NOMO-1 treated with DMSO at 0.1 percent for 48 hours (cell line): ENCODE measurements at regions not wholly inside any gene's neighbourhood (a gene's known extent, or its start where the extent isn't known, plus 50 kb on each side); places are given as distances from the start of the nearest gene placed in this dataset.

Experiments used
- DNase-seq: peaks from one replicate; lab custom pipeline; 2025; ENCODE audit not compliant: unreplicated experiment; lab: John Stamatoyannopoulos, UW

DNA sequence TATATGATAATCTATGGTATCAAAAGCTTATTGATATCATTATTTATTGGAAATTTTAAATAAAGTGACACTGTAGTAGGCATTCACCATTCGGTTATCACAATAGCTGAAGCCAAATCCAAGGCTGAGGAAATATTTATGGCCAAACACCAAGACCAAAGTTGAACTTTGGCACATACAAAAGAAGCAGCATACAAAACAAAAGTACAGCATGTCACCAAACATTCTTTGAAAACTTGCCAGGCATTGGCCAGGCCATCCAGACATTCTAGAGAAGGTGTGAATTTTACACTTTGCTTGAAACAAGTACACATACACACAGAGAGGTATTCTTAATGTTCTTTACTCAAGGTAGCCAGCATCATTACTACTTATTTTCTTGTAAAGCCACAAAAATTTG, 544.4 kb upstream of the CXADR start:
- no peak for DNase-seq

DNA sequence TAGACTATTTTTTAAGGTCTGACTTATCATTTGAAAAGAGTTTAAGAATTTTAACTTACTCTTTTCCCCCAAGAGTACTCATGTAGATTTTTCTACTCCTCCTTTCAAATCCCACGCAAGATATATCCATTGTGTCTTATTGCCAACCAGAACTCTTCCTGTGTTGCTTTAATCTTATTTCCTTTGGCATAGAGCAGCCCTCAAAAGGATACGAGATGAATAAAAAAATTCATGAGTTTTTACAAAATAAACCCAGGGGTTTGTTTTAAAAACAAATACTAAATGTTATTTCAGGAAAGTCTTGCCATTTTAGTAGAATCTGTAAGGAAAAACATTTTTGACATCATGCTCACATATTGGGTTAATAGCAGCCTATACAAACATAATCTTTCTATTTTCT, 543.2 kb upstream of the CXADR start:
- no peak for DNase-seq

DNA sequence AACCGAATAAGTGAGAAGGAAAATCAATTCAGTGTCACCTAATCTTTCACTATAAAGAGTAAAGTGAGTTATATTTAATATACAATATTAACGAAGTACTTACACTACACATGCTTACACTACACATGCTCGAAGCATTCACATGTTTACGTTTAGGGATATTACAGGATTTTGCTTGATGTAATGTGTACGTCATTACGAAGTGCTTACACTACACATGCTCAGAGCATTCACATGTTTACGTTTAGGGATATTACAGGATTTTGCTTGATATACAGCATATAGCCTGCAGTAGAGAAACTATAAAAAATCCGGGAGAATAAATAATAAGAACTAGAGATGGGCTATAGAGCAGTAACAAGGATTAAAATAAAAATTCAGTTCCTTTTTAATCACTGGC, 538.8 kb upstream of the CXADR start:
- DNase-seq, result no peak

DNA sequence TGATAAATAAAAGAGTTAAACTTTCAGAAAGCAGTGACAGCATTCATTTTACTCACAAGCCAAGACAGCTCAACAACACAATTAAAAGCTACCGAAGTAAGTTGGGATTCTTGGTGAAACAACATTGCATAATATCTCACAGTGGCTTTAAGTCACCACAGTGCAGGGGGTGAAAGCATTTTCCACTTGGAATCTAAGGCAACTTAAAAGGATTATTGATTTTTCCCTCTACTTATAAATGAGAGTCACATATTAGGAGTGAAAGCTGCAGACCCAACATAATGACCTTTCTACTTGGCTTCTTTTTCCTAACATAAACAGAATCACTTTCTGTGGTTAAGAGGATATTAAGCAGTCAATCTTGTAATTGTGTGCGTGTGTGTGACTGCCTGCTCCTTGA, 536.6 kb upstream of the CXADR start:
- DNase-seq, result no peak

DNA sequence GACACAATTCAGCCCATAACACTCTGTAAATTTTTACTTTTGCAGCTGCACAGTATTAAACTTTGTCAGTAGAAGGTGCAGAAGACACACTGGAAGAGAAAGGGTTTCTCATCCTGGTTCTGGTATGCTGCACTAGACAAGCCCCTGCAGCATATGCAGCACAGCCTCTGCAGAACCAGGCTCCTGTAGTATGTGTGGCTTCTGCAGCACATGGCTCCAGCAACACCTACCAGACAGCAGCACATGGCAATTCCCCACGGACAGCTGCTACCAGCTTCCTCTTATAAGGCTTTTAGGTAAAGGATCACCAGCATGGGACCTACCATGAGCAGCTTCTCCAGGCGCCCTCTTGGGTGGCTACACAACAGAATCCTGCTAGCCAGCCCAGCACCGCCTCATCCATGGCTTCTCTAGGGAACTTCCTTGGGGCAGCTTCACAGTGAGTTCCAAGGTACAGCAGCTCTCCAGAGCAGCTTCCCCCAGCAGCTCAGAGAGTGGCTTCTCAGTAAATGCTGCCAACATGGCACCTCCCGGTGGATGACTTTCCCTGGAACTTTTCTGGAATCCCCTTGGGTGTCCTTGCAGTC, 534.4 kb upstream of the CXADR start:
- no peak for DNase-seq

DNA sequence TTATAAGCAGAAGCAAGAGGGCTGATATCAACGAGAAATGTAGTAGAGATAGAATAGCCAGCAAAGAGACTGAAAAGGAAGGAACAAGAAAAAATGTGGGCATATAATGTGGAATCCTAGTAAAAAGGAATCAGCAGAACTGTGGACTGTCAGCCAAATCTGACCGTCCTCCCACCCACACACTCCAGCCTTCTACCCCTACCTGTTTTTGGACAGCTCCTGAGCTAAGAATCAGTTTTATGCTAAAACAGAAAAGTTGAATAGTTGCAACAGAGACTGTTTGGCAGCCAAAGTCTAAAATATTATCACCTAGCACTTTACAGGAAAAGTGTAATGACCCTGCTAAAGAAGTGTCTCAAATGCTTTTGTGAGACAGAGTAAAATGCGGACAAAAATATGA, 533.3 kb upstream of the CXADR start:
- DNase-seq, result no peak

DNA sequence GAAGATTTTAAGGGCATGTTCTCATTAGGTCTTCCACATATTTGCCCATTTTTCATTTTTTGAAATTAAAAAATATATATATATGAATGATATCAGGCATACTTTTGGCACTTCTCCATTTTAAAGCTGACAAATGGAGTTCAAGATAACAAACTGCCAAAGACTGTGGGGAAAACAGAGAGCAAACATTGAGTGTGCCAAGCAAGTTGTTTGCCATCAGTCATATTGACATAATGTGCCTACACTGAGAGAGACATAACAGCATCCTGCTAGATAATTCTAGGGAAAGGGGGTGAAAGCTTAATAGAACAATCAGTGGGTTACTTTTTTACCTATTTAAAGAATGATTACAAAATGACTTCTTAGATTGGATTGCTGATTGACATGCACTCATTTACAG, 529.4 kb upstream of the CXADR start:
- DNase-seq, result no peak

DNA sequence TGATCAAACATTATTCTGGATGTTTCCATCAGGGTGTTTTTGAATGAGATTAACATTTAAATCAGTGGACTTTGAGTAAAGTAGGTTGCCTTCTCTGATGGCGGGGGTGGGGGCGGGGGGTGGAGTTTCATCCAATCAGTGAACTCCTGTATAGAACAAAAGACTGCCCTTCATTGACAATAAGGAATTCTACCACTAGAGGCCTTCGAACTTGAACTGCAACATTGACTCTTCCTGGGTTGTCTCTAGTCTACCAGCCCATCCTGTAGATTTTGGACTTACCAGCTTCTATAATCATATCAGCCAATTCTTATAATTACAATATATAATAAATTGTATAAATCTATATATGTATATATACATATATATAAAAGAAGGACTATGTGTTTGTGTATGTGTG, 520.4 kb upstream of the CXADR start:
- no peak for DNase-seq

DNA sequence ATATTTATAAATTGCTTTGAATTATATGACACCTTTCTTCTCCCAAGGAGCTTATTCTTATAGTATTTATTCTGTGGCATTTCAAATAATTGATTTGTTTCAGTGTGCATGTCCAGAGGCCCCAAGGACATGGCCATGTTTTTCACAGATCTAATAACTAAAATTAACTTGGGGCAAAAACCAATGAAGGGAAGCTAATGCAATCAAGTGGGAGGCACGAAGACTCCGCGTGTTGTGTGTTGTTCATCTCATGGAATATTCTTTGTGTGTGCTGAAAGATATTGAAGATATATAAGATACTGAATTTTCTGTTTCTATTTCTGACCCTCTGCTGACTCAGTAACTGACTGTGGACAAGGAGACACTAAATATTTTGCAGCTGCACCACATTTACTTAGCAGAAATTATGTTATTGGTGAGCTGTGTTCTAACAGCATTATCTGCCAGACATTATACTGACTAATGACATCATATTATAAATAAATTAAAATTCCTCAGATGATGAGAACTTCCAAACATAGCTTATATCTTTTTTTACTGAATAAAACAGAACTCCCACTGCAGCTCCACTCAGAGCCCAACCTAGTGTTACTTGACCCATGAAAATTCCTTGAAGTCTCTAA, 519.3 kb upstream of the CXADR start:
- no peak for DNase-seq

DNA sequence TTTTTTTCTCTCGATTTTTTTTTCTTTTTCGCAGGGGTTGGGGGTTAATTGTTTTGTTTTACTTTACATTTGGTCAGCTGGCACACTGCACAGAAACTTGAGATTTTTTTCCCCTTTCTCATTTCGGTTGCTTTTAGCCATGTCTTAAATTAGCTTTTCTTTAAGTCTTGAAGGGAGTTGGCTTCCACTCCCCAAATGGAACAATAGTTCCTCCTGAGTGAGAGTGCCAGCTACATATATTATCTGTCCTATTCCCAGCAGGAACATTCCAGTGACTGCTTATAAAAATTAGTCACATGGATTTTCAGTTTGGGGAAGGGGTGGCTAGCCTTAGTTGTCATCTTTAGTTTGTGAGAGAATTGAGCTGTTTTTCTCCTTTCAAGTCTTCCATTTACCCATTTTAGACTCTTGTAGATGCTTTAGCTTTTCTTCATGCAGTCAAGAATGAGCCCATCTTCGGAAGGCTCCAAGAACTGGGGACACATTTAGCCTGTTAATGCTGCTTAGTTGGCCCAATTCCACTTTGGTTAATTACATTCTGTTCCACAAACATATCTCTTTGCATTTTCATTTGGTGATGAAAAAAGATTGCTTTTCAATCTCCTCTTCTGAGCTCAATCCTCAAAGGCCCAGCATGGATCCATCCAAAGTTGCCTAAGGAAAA, 510.1 kb upstream of the CXADR start:
- no peak for DNase-seq

DNA sequence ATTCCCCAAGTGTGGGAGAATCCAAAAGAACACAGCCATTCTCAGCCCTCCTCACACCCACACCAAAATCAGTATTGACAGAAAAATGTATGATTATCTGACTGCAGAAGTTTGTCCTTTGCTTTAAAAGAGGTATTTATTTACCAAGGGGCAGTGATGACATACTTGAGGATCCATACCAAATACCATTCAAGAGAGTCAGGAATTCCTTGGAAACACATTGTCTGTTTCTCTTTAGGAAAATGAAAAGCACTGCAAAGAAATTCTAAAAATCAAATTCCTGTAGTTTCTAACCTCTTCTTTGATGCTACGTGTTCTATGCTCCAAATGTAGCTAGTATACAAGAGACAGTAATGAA, 509.6 kb upstream of the CXADR start:
- no peak for DNase-seq

DNA sequence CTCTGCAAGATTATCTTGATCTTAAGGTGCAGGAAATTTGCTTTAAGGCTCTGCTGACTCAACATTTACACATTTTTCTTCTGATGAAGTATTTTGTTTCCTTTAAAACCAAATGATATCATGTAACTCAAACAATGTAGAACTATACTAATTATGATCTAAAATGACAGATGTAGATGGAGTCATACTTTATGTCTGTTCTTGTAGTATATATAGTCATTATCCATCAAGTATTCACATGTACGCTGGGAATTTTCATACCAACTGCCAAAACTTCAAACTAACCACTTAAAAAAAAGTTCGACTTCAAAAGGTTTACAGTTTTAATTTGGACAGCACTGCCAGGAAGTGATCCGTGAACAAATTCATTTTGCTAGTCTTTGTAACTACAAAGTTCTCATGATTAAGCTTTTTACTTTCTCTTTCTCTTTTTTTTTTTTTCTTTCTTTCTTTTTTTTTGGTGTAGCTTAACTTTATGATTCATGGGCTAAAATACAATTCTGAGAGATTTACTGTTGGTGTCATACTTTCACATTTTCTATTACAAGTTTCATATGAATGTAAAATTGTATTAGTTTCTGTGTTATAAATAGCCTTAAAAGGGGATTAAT, 509.0 kb upstream of the CXADR start:
- DNase-seq, result no peak

DNA sequence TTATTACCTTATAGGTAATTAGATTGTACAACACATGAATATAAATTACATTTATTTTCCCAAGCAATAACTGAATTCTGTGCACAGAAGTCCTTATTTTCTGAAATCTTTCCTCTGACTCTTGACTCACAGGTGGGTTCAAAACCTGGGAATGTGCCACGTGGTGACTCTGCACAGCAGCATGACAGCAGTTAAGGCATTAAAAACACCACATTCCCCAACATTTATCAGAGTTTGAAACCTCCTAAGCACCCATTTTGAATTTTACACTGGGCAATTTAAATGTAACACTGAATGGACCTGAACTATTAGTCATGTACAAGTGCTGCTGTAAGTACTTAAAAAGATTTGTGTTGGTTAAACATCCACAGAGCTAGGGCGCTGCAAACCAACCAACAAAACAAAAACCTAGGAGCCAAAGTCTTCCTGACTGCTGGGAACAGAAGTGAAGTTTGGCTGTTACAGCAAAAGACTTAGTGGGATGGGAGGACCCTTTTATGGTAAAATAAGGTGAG, 480.6 kb upstream of the CXADR start:
- no peak for DNase-seq

DNA sequence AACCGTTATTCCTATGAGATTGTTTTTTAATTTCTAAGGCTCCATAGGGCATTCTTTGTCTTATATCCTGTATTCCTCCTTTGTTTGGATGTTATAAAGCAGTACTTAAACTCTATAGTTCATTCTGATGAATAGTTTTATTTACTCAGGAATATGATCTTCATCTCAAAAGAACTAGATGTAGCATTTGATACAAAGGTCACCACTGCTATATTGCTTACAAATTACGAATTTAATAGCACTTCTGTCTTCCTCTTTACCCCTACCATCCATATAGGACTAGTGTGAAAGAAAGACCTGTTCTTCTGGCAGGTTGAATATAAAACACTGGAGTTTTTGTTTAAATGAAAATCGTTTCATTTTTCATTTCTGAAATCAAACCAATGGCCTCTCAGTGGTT, 468.1 kb upstream of the CXADR start:
- DNase-seq, result no peak

DNA sequence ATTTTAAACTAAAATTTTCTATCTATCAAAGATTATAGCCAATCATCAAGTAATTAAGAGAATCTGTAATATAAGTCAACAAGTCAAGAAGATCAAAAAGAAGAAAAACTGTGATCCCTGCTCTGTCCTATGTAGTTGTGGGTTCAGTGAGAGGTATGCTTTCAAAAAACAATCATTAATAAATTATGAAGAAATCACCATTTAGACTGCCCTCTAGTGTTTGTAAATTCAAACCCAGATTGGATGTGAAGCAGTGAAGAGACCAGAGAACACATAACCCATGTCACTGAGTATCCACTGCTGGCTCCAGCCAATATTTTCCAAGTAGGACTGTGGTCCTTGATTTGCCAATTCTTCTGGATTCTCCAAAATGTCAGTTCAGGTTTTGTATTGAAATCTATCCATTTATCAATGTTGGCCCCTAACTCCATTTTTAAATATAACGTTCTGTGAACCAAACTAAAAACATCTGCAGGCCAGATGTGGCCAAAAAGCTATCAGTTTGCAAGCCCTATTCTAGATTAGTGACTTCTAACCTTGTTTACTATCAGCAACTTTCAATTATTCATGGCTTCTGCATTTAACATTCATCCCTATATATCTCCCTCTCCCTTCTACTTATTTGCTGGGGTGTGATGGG, 467.5 kb upstream of the CXADR start:
- peak; percentile 3 for DNase-seq

DNA sequence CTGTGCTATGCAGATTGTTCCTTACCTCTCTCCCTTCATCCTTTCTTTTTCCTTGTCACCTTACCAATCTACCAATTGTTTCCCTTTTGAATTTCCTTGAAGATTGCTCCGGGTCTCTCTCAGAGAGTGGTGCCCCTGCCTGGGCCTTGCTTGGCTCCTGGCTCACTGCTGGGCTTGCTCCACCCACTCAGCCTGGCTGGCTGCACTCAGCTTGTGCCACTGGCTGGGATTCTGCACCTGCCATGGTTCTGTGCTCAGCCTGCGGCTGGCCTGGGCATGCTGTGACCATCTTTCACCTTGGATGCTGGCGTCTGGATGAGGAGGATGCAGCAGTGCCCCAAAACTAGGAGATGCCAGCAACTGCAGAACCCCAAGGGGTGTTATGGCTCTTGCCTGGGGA, 463.9 kb upstream of the CXADR start:
- DNase-seq, result no peak

DNA sequence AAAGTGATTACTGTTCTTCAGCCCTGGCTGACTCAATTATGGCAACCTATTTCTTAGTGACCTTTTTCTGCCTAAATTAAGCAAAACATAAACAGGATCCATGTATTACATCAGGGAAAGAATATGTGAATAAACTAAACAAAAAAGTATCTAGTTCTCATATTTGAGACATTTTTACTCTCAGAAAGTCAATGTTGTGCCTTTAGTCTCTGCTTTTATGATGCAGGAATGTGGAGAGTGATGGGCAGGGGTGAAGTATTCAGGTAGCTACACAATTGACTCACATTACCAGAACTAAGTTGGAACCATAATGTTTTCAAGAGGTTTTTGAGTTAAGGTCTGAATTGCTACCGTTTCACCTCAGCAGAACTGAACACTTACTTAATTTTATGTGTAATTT, 462.7 kb upstream of the CXADR start:
- DNase-seq, result no peak

DNA sequence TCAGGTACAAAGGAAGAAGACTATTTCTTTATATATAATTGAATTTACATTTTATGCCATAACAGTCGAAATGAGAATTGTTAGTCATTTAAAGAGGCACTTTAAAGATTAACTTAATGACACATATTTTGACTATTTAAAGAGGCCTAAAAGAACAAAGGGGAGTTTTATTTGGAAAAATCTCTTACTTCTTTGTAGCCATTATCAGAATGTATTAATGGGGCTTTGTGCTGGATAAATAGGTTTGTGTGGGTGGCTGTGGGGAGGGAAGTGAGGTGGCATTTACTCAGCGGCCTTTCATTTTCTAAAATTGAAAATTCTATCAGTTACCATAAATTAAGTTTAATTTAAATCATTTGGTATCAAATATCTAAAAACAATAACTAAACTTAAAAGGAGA, 462.2 kb upstream of the CXADR start:
- no peak for DNase-seq

DNA sequence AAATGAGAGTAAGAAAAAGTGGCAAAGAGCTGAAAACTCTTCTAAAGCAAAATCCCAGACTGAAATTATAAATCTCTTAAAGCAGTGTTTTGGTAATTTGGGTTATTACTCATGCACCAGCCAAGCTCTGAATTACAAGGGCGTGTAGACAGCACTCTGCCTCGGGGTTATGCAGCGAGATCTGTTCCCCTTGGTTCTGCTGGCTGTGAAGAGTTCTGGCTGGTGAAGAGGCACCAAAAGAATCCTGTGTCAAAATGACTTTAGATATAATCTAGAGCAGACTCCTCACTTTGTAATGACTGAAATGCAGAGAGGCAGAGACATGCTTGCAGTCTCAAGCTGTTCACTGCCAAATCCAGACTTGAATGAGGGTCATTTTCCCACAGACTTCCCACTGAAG, 461.8 kb upstream of the CXADR start:
- DNase-seq, result no peak

DNA sequence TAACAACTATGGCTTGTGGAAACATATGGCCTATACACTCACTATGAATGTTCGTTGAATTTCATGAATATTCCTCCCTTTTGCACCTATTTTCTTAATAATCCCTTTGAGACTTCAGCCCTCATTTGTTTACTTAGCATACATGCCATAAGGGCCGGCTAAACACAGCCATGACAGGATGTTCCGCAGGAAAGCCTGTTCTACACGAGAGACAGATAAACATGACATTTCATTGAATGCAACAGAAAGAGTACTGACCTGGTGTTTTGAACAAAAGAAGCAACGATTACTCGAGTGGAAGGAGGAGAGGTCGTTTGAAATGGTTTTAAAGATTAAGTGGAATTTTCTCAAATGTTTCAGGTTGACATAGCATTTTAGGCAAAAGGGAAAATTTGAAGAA, 459.5 kb upstream of the CXADR start:
- no peak for DNase-seq

DNA sequence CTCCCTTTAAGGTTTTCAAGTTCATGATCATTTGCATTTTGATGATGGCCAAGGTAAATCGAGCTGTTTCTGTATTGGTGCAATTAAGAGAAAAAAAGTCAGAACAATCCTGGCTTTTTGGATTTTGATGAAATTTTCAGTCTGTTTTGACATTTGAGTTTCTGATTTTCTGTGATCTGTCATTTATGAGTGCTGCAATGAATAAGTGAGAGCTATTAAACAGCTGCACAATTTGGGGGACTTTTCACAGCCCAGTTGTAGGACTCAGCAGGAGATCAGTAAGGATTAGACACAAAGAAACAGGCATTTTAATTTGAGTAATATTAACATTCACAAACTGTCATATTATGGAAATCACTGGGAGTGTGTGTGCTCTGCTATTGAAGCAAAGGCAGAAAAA, 452.9 kb upstream of the CXADR start:
- no peak for DNase-seq

DNA sequence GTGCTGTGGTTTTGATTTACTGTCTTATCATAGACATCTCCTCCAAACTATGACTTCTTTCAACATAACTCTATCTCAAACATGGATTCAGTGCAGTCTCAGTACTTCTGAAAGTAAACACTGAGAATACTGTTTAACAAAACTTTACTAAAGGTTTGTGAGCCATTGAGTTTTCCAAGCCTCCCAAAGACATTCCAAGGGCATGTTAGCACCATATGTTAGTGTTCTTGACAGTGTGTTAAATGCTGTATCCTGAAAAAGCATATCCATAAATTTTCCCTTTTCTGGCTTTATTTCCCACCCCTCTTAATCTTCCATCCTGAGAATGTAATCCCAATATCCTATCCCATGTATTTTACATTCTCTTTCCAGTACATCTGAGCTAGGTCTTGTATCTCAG, 446.8 kb upstream of the CXADR start:
- DNase-seq, result no peak
